ENCODE measurements at regions not wholly inside any gene's neighbourhood (a gene's known extent, or its start where the extent isn't known, plus 50 kb on each side); places are given as distances from the start of the nearest gene placed in this dataset.

- no peak for TF ChIP-seq FOXK2 (IDR thresholded peaks at IDR 0.05)
- no peak for TF ChIP-seq FOXA1 (IDR thresholded peaks at IDR 0.05)
- no peak for TF ChIP-seq BHLHE40 (IDR thresholded peaks at IDR 0.05; ENCODE audit: borderline replicate concordance)
- TF ChIP-seq FOXM1 (IDR thresholded peaks at IDR 0.05; ENCODE audit: borderline replicate concordance) = no peak
These were observed 87.2 kb upstream of the IRX1 start for GRCh38 chr5:3508395-3508794.

Measured in HEK293T (cell line).